K562 (cell line): ENCODE measurements at regions not wholly inside any gene's neighbourhood (a gene's known extent, or its start where the extent isn't known, plus 50 kb on each side); places are given as distances from the start of the nearest gene placed in this dataset.

Source experiments
- CBX8 ChIP-seq: fragments of 200-600 bp; sonication (generic); IDR thresholded peaks from 2 replicates; pipeline ENCODE4 v1.6.1; 2012; ENCODE audit warnings: borderline replicate concordance, mixed run types, low read depth, mild to moderate bottlenecking, moderate library complexity, mixed read lengths, low read length, control low read depth, inconsistent platforms; ENCODE audit not compliant: poor library complexity, severe bottlenecking; ENCODE audit errors: extremely low read depth
- DPF2 ChIP-seq: fragments of 450-650 bp; IDR thresholded peaks from 2 replicates; pipeline ENCODE4 v1.6.1; 2016
- ILK ChIP-seq: fragments of 450-650 bp; IDR thresholded peaks from 2 replicates; pipeline ENCODE4 v1.6.1; 2016; ENCODE audit warnings: missing genetic modification characterization, low read depth, mild to moderate bottlenecking, missing compliant biosample characterization, moderate library complexity, borderline replicate concordance
- KAT2B ChIP-seq: IDR thresholded peaks from one replicate; pipeline ENCODE4 v1.6.1; 2012; ENCODE audit warnings: low read depth, mild to moderate bottlenecking, control low read depth, inconsistent platforms, low read length, moderate library complexity
- MXD1 ChIP-seq: fragments of 250-450 bp; sonication (Bioruptor Pico); IDR thresholded peaks from 2 replicates; pipeline ENCODE4 v1.8.0; 2021; ENCODE audit warnings: borderline replicate concordance, mild to moderate bottlenecking, moderate library complexity; ENCODE audit not compliant: poor library complexity, severe bottlenecking
- PRDM10 ChIP-seq: fragments of 450-650 bp; IDR thresholded peaks from 2 replicates; pipeline ENCODE4 v1.6.1; 2018; ENCODE audit not compliant: partially characterized antibody
- RAD51 ChIP-seq: fragments of 450-650 bp; IDR thresholded peaks from 2 replicates; pipeline ENCODE4 v1.7.1; 2016; ENCODE audit warnings: low read depth, mild to moderate bottlenecking, borderline replicate concordance
- SIX5 ChIP-seq, 2 experiments: IDR thresholded peaks; 2 replicates each; pipeline ENCODE4 v1.6.1; 2011; ENCODE audit warnings: low read length in 2 of 2, borderline replicate concordance in 1 of 2, low read depth in 1 of 2, mild to moderate bottlenecking in 1 of 2, moderate library complexity in 1 of 2; ENCODE audit not compliant: insufficient read depth in 1 of 2
- ZNF780A ChIP-seq: fragments of 250-450 bp; sonication (Bioruptor Pico); IDR thresholded peaks from 2 replicates; pipeline ENCODE4 v1.5.0; 2021; ENCODE audit warnings: mild to moderate bottlenecking

DNA sequence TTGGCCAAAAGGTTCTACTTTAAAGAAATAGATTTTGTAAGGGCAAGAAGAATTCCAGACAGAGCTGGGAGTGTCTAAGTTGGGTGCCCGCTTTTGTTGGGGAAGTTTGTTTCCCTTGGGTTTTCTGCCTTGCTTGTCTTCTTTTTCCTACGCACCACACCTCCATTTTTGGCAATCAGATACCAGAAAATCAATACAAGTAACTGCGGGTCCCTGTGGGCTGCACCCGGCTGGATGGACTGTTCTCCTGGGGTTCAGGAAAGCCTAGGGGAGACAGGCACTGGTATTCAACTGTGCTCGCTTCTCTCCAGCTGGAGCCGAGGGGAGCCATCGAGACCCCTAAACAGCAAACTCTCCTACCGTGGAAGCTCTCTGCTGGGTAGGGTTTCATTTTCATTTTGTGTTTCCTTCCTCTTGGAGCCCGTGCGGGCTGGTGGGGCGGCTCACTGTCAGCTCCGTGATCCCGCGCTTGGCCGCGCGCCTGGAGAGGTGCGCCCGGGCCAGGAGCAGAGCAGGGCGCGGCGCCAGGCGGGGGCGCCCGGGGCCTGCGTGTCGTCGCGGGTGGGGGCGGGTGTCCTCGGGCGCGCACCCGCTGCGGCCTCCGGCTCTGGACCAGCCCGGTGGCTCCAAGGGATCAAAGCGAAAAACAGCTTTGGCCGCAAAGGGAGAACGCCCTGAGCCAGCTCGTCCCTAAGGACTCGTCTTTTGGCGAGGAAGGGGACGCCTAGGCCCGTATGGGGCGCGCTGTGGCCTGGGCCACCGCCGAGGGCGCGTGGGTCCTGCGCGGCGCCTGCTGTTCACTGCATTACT, 347.2 kb downstream of the ZNF536 start (continued):
- TF ChIP-seq CBX8 (no peak), PRDM10 (no peak), RAD51 (no peak), KAT2B (no peak), SIX5 (IDR thresholded peaks at IDR 0.05; ENCODE audit: borderline replicate concordance in 1 of 2, insufficient read depth in 1 of 2, low read depth in 1 of 2, low read length in 2 of 2) (no peak), MXD1 (no peak), ILK (no peak), ZNF780A (no peak), DPF2 (no peak)
